Calu3 (cell line): ENCODE measurements at regions not wholly inside any gene's neighbourhood (a gene's known extent, or its start where the extent isn't known, plus 50 kb on each side); places are given as distances from the start of the nearest gene placed in this dataset.
"Not testable (repeated sequence)": the region's sequence is repeated elsewhere in the genome, so short reads cannot be mapped to it uniquely, and the experiment has no call there.

Experiments
- BruUV-seq: library from RNA; stranded (reverse); fragments of 400-500 nt; replicated peaks from 2 replicates; lab custom pipeline; 2021; lab: Mats Ljungman, UMichigan
- CTCF ChIA-PET: fragments of 300-600 bp; sonication (Branson Sonifier 250); formaldehyde crosslinking; loops from one replicate; lab custom pipeline; 2022; ENCODE audit warnings: antibody characterized with exemption; lab: Charles Lee
- DNase-seq: peaks from one replicate; pipeline ENCODE4 v3.0.0; 2022
- H3K27ac Mint-ChIP-seq: one replicate; pipeline ENCODE4 v1.8.0; 2022; ENCODE audit warnings: mixed read lengths; ENCODE audit not compliant: unreplicated experiment
- H3K27me3 Mint-ChIP-seq: one replicate; pipeline ENCODE4 v1.8.0; 2022; ENCODE audit warnings: mixed read lengths; ENCODE audit not compliant: unreplicated experiment
- H3K36me3 Mint-ChIP-seq: one replicate; pipeline ENCODE4 v1.8.0; 2022; ENCODE audit warnings: mild to moderate bottlenecking, moderate library complexity, mixed read lengths; ENCODE audit not compliant: insufficient read depth, unreplicated experiment
- H3K4me1 Mint-ChIP-seq: one replicate; pipeline ENCODE4 v1.8.0; 2022; ENCODE audit warnings: mild to moderate bottlenecking, low read depth, mixed read lengths; ENCODE audit not compliant: unreplicated experiment
- H3K4me3 Mint-ChIP-seq: one replicate; pipeline ENCODE4 v1.8.0; 2022; ENCODE audit warnings: mild to moderate bottlenecking, low read depth, moderate library complexity, mixed read lengths; ENCODE audit not compliant: unreplicated experiment
- H3K9me3 Mint-ChIP-seq: one replicate; pipeline ENCODE4 v1.8.0; 2022; ENCODE audit warnings: low read depth, mixed read lengths; ENCODE audit not compliant: unreplicated experiment
- intact Hi-C: fragments of 100-400 bp; cut with micrococcal nuclease; formaldehyde crosslinking; loops from one replicate; pipeline ENCODE4 v1.10.0; 2022; ENCODE audit not compliant: unreplicated experiment
- TF ChIP-seq, protein P1 (sequence below): fragments of 200-600 bp; IDR thresholded peaks from one replicate; pipeline ENCODE4 v1.8.0; 2022; ENCODE audit warnings: antibody characterized with exemption; ENCODE audit not compliant: unreplicated experiment

DNA sequence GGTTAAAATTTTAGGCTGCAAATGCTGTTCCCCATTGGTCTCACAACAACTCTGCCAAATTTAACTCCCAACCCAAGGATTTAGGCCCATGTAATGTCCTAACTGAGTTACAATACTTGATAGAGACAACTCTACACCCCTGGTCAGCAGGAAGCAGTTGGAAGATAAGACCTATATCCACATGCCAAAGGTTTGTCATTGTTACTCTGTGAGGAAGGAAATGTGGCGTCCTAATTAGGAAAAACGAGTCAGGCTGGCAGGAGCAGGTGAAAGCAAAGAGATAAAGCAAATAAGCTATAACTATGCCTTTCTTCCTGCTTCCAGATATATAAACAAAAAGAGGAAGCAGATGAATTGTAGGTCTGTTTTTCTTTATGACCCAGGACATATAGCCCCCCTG is 69.1 kb downstream of the SPIN4 start:
- no peak overlapping the region for H3K27ac Mint-ChIP-seq
- no peaks in the 10 kb centered on the region for H3K4me1 Mint-ChIP-seq
- no peaks in the 10 kb centered on the region for H3K36me3 Mint-ChIP-seq
- no TSS peak for BruUV-seq
- peaks cover 3% of the 10 kb centered on the region for H3K9me3 Mint-ChIP-seq
- DNase-seq: no peak
- no peak overlapping the region for H3K4me3 Mint-ChIP-seq
- TF ChIP-seq, protein P1, sequence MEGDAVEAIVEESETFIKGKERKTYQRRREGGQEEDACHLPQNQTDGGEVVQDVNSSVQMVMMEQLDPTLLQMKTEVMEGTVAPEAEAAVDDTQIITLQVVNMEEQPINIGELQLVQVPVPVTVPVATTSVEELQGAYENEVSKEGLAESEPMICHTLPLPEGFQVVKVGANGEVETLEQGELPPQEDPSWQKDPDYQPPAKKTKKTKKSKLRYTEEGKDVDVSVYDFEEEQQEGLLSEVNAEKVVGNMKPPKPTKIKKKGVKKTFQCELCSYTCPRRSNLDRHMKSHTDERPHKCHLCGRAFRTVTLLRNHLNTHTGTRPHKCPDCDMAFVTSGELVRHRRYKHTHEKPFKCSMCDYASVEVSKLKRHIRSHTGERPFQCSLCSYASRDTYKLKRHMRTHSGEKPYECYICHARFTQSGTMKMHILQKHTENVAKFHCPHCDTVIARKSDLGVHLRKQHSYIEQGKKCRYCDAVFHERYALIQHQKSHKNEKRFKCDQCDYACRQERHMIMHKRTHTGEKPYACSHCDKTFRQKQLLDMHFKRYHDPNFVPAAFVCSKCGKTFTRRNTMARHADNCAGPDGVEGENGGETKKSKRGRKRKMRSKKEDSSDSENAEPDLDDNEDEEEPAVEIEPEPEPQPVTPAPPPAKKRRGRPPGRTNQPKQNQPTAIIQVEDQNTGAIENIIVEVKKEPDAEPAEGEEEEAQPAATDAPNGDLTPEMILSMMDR: no peak
- intact Hi-C loops: no loop called here
- CTCF ChIA-PET: no interaction called here
- no peaks in the 10 kb centered on the region for H3K27me3 Mint-ChIP-seq

DNA sequence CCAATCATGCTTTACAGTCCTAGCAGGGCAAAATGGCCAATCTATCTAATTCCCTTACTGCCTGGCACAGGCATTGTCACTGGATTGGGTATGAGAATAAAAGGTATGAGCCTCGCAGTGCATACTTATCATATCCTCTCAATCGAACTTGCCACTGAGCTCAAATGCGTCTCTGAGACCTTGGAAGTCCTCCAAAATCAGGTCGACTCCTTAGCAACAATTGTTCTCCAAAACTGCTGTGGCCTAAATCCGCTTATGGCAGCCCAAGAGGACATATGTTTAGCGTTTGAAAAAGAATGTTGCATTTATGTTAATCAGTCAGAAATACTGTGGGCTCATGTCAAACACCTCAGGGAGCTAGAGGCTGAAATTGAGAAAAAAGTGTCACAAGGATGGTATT is 69.7 kb downstream of the SPIN4 start:
- DNase-seq: no peak
- H3K27me3 Mint-ChIP-seq: no peaks in the 10 kb centered on the region
- no peaks in the 10 kb centered on the region for H3K4me1 Mint-ChIP-seq
- H3K36me3 Mint-ChIP-seq: no peaks in the 10 kb centered on the region
- H3K9me3 Mint-ChIP-seq: peaks cover 3% of the 10 kb centered on the region
- TF ChIP-seq, protein P1: no peak
- H3K27ac Mint-ChIP-seq: no peak overlapping the region
- intact Hi-C loops: no loop called here
- H3K4me3 Mint-ChIP-seq: no peak overlapping the region
- BruUV-seq: no TSS peak
- CTCF ChIA-PET: no interaction called here

DNA sequence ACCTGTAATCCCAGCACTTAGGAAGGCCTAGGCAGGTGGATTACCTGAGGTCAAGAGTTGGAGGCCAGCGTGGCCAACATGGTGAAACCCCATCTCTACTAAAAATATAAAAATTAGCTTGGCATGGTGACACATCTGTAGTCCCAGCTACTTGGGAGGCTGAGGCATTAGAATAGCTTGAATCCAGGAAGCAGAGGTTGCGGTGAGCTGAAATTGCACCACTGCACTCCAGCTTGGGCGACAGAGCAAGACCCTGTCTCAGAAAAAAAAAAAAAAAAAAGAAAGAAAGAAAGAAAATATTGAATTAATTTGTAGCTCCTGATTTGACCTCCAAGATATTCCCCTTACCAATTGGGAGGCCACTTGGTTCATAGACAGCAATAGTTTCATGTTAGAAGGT is 73.7 kb downstream of the SPIN4 start:
- H3K27me3 Mint-ChIP-seq, H3K9me3 Mint-ChIP-seq, H3K36me3 Mint-ChIP-seq, intact Hi-C loops, H3K4me3 Mint-ChIP-seq, CTCF ChIA-PET, DNase-seq, BruUV-seq, H3K4me1 Mint-ChIP-seq, H3K27ac Mint-ChIP-seq: not testable (repeated sequence)

DNA sequence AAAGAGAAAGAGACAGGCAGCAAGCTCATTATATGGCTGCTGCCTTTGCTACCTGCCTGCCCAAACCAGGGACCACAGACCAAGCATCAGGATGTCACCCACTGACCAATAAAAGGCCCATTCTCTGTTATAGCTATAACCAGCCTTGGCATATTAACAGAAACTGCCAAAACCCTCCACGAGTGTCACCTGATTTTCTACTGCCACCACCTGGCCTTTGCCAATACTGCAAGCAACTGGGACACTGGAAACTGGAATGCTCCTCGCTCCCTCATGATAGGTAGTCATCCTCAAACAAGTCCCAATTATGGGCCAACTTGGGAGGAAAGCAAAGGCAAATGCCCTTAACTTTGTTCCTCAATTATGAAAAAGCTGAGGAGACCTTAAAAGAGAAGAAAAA is 76.0 kb downstream of the SPIN4 start:
- no peaks in the 10 kb centered on the region for H3K4me1 Mint-ChIP-seq
- H3K36me3 Mint-ChIP-seq: no peaks in the 10 kb centered on the region
- peak; percentile 66 for DNase-seq
- no peak overlapping the region for H3K4me3 Mint-ChIP-seq
- TF ChIP-seq, protein P1: peak; percentile 25
- no peaks in the 10 kb centered on the region for H3K27me3 Mint-ChIP-seq
- BruUV-seq: no TSS peak
- H3K9me3 Mint-ChIP-seq: peaks cover 3% of the 10 kb centered on the region
- intact Hi-C loops: no loop called here
- CTCF ChIA-PET: interaction anchor here (1.5 kb wide), 1 partner anchor 25 kb away, joined by 6 read pairs; no protein-coding TSS in a partner anchor
- no peak overlapping the region for H3K27ac Mint-ChIP-seq

DNA sequence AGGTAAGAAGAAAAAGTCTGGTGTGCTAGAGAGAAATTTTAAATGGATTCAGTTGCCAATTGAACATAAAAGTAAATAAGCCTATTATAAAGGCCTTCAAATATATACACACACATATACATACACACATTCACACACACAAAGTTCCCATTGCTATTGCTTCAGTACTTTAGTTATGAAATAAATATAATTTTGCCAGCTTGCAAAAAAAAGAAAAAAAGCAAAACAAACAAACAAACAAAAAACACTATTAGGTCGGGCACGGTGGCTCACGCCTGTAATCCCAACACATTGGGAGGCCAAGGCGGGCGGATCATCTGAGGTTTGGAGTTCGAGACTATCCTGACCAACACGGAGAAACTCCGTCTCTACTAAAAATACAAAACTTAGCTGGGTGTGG is 80.3 kb downstream of the SPIN4 start:
- Mint-ChIP-seq H3K9me3 (peaks cover 3% of the 10 kb centered on the region), H3K27ac (no peak overlapping the region), H3K36me3 (no peaks in the 10 kb centered on the region), H3K27me3 (no peaks in the 10 kb centered on the region), H3K4me3 (no peak overlapping the region), H3K4me1 (no peaks in the 10 kb centered on the region)
- CTCF ChIA-PET: no interaction called here
- TF ChIP-seq, protein P1: no peak
- no peak for DNase-seq
- intact Hi-C loops: no loop called here
- BruUV-seq: no TSS peak
